Hippocampal formation (tissue), 2 donors: ENCODE measurements at regions not wholly inside any gene's neighbourhood (a gene's known extent, or its start where the extent isn't known, plus 50 kb on each side); places are given as distances from the start of the nearest gene placed in this dataset.
"Not testable (repeated sequence)": the region's sequence is repeated elsewhere in the genome, so short reads cannot be mapped to it uniquely, and the experiment has no call there.

ENCODE experiments used
- DNase-seq, 2 donors: peaks; one replicate each; lab custom pipeline; 2025; lab: John Stamatoyannopoulos, UW

DNA sequence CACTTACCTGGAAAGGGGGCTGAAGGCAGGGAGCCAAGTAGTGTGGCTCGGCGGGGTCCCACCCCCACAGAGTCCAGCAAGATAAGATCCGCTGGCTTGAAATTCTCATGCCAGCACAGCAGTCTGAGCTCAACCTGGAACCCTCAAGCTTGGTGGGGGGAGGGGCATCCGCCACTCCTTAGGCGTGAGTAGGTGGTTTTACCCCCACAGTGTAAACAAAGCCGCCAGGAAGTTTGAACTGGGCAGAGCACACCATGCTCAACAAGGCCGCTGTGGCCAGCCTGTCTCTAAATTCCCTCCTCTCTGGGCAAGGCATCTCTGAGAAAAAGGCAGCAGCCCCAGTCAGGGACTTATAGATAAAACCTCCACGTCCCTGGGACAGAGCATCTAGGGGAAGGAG, 156.3 kb downstream of the KBTBD8 start:
- DNase-seq, result no peak

DNA sequence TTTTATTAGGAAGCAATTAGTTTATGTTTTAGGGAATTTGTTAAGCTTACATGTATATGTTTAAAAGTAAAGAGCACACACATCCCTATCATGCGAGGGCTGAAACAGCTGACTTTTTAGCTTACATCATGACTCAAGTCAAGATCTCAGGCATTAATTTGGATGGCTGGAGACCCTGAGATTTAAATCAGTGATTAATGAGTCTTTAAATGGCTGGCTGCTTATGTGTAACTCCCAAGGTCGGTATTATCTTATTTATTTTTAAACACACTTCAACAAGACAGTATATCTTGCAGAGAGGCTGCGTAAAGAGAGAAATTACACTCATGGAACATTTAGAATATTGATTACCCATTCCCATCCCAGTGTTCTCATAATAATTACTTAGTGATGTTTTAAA, 169.4 kb downstream of the KBTBD8 start:
- DNase-seq, result no peak

- no peak for DNase-seq
Observed at GRCh38 chr3:67171841-67172240, 173.7 kb downstream of the KBTBD8 start.

DNA sequence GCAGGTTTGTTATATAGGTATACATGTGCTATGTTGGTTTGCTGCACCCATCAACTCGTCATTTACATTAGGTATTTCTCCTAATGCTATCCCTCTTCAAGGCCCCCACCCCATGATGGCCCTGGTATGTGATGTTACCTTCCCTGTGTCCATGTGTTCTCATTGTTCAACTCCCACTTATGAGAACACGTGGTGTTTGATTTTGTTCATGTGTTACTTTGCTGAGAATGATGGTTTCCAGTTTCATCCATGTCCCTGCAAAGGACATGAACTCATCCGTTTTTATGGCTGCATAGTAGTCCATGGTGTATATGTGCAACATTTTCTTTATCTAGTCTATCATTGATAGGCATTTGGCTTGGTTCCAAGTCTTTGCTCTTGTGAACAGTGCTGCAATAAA, 175.0 kb downstream of the KBTBD8 start:
- not testable (repeated sequence) for DNase-seq

- DNase-seq, result peak in 1 of 2 donors; percentile 6
Observed at GRCh38 chr3:67176396-67176795, 178.3 kb downstream of the KBTBD8 start.

GRCh38 chr3:67192466-67192865, 194.4 kb downstream of the KBTBD8 start:
- no peak for DNase-seq

DNA sequence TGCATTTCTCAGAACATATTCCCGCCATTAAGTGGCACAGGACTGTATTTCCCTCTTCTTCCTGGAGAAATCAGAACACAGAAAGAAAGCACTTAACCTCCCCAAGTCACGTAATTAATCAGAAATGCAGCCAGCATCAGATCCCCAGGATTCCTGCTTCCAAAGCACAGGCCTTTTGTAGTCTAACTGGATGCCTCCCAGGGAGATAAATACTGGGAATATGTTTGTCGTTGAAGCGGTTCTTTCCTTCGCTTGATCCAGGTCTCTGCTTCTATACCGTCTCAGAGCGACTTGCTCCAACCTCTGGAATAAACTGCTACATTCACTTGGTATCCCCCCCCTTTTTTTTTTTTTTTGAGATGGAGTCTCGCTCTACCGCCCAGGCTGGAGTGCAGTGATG, 198.6 kb downstream of the KBTBD8 start:
- no peak for DNase-seq

DNA sequence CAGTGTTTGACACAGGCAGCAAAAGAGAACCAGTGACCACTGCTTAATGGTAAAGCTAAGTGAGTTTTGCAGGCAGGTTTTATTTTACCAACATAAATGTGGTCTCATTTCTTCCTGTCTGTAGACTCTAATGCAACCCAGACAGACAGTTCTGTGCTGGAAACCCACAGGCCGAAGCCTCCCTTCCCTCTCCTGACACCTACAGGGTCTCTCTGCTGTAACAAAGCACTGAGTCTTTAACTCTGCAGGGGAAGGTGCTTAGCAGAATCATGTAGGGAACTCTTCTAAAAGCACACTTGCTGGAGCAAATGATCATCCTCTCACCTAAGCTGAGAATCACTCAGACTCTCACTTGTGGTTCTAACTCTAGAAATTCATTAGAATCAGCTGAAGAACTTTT, 200.3 kb downstream of the KBTBD8 start:
- no peak for DNase-seq

- no peak for DNase-seq
Observed at GRCh38 chr3:67200618-67201017, 202.5 kb downstream of the KBTBD8 start.

DNA sequence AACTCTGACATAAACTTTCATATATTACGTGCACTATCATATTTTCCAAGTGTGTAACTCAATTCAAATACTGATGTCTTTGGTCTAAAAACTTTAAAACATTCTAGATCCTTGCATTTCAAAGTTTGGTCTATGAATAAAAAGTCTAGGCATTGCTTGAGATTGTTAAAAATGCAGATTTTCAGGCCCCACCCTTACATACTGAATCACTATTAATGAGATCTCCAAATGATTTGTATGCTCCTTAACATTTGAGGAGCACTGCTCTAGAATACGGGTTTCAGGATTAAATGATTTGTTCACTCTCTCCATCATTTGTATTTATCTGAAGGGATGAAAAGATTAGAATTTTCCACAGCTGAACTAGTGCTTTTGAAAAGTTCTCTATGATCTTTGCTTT, 202.9 kb downstream of the KBTBD8 start:
- no peak for DNase-seq

DNA sequence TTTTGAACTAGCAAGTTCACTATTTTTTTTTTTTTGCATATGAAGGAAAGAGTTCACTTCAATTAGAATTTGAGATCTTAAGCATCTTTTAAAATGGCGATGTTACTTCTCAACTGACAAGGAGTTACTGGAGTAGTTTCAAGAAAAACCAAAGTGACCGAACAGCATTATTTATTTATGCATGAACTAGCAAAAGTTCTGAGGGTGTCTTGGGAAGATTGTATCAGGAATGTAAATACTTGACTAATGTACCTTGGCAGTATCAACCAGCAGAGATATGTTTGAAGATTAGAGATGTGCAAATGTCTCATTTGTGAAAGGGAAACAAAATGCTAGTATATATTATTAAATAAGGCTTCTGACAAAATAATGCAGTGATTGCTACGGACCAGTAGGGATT, 203.9 kb downstream of the KBTBD8 start:
- DNase-seq, result no peak

DNA sequence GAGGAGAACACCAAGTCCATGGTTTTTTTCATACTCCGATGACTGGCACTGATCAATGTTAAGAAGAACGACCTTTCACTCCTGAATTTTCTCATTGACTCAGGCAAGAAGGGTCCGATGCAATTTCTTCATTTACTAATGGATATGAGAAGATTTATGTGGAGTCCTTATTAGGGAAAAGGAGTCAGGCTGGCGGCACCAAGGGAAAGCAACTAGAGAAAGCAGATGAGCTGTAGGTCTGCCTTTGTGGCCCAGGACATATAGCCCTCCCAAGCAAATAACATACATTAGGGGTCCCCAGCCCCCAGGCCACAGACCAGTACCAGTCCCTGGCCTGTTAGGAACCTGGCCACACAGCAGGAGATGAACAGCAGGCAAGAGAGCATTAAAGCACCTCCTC, 206.8 kb downstream of the KBTBD8 start:
- no peak for DNase-seq

GRCh38 chr3:67215690-67216089, 217.6 kb downstream of the KBTBD8 start:
- no peak for DNase-seq

DNA sequence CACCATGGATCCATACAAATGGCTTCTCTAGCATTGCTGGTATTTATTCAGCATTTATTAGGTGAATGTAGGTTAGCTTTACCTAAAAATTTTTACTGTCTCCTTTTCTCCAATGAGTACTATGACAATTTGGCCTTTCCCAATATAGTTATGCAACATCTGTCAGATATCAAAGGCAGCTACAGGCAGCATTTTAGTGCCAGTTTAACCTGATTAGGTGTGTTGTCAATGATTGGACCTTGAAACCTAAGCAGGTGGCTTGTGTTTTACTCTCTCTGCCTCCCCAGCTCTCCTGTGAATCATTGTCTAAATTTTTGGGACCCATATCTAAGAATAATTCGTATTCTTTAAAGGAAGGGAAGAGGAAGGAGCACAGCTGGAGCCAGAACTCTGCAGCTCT, 228.9 kb downstream of the KBTBD8 start:
- DNase-seq, result no peak

GRCh38 chr3:67228136-67228535, 230.0 kb downstream of the KBTBD8 start:
- no peak for DNase-seq

GRCh38 chr3:67232642-67233041, 234.5 kb downstream of the KBTBD8 start:
- DNase-seq, result no peak

DNA sequence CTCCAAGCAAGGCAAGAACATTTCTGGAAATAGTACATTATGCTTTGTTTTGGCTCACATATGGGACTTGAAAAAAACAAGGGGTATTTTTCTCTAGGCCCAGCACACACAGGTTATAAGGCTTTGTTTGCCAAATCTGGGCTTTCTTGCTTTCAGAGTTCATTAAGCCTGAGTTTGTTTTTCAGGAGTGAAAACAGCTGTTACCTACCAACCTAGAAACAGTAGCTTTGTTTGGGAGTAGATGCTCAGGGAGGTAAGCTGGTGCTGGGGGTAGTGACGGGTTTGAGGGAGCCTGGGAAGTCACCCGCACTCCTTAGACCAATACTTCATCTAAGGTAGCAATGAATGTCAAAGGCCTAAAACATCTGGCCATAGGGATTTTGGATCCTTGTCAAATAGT, 241.2 kb downstream of the KBTBD8 start:
- no peak for DNase-seq

DNA sequence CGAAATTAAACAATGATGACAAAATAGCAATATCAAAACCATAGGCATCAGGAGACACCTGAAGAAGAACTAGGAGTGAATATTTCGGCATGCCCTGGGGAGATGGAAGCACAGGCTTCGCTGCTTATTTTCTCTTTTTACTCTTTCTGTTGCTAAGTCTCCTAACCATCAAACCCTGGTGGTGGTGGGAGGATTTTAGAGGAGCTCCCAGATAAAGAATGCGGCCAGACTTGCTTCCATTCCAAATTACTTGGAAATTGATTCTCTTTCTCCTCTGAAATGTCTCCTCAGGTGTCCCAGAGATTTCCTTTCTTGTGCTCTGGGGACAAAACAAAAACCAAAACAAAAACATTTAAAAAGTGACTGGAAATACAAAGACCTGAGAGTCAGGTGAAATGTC, 243.0 kb downstream of the KBTBD8 start:
- no peak for DNase-seq

DNA sequence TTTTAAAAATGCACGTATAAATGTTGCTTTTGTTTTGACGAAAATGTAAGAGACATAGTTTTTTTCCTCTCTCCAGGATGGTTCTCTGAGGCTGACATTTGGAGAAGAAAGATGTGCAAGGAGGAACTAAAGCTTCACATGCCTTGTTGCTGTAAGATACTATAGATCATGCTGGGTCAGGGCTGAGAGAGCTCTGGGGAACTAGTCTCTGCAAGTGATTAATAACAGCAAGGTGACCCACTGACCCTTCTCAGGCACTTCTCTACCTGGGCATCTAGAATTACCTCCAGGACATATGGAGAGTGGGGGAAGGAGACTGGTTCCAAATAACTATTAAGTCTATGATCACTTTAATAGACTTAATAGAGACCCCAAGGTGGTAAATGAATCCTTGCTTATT, 246.0 kb downstream of the KBTBD8 start:
- DNase-seq, result no peak

DNA sequence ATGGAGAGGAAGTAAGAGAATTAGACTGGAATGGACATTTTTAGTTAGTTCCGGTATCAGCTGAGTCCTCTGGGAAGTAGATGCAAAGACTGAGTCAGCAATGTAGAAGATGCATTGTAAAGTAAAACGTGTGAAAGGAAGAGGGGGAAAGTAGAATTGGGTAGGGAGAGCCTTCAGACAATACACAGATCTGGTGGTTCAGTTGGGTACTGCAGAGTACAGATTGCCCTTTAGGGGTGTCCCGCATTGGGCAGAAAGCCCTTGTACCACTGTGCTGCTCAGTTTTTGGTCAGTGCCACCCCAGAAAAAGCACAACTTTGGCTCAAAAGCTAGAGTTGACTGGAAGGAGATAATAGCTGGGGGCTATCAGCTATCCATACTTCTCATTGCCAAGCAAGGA, 247.4 kb downstream of the KBTBD8 start:
- no peak for DNase-seq

GRCh38 chr3:67248726-67249125, 250.6 kb downstream of the KBTBD8 start:
- DNase-seq, result no peak

GRCh38 chr3:67252906-67253305, 254.8 kb downstream of the KBTBD8 start:
- DNase-seq, result not testable (repeated sequence)

- DNase-seq, result no peak
Observed at GRCh38 chr3:67278015-67278618, 280.0 kb downstream of the KBTBD8 start.

GRCh38 chr3:67286586-67286985, 288.5 kb downstream of the KBTBD8 start:
- DNase-seq, result no peak
